ENCODE measurements at regions not wholly inside any gene's neighbourhood (a gene's known extent, or its start where the extent isn't known, plus 50 kb on each side); places are given as distances from the start of the nearest gene placed in this dataset.

DNA sequence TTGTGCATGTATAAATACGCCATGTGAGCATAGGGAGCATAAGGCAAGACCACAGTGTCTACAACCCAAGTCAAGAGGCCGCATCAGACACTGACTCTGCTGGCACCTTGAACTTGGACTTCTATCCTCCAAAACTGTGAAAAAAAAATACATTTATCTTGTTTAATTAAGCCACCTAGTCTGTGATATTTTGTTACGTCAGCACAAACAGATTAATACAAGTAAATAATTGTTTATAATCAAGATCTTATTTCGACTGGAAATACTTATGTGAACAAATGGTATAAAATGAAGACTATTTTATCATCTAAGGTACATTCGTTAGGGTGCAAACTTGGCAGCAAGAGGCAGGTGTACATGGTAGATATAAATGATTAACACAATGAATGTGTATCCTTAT, 599.3 kb upstream of the LRRC4C start:
- TF ChIP-seq, protein P1, sequence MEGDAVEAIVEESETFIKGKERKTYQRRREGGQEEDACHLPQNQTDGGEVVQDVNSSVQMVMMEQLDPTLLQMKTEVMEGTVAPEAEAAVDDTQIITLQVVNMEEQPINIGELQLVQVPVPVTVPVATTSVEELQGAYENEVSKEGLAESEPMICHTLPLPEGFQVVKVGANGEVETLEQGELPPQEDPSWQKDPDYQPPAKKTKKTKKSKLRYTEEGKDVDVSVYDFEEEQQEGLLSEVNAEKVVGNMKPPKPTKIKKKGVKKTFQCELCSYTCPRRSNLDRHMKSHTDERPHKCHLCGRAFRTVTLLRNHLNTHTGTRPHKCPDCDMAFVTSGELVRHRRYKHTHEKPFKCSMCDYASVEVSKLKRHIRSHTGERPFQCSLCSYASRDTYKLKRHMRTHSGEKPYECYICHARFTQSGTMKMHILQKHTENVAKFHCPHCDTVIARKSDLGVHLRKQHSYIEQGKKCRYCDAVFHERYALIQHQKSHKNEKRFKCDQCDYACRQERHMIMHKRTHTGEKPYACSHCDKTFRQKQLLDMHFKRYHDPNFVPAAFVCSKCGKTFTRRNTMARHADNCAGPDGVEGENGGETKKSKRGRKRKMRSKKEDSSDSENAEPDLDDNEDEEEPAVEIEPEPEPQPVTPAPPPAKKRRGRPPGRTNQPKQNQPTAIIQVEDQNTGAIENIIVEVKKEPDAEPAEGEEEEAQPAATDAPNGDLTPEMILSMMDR (IDR thresholded peaks at IDR 0.05), result no peak
- TF ChIP-seq POLR2A (IDR thresholded peaks at IDR 0.05), result no peak
- no peak for TF ChIP-seq EP300 (IDR thresholded peaks at IDR 0.05)

Measured in gastroesophageal sphincter (tissue), 3 donors.